H9 (cell line): ENCODE measurements at regions not wholly inside any gene's neighbourhood (a gene's known extent, or its start where the extent isn't known, plus 50 kb on each side); places are given as distances from the start of the nearest gene placed in this dataset.

Source experiments
- DNase-seq: peaks from one replicate; pipeline ENCODE4 v3.0.0-alpha.2; 2017
- H2AFZ ChIP-seq: one replicate; pipeline ENCODE4 v1.6.1; 2013; ENCODE audit warnings: mild to moderate bottlenecking, low read length, control low read depth, moderate library complexity
- H2AK5ac ChIP-seq: 2 replicates; pipeline ENCODE4 v1.6.1; 2013; ENCODE audit warnings: low read length, control low read depth, mixed read lengths; ENCODE audit not compliant: insufficient read length
- H2BK120ac ChIP-seq: one replicate; pipeline ENCODE4 v1.6.1; 2013; ENCODE audit warnings: low read depth, mild to moderate bottlenecking, low read length, control low read depth, inconsistent platforms; ENCODE audit not compliant: poor library complexity, severe bottlenecking
- H2BK12ac ChIP-seq: 2 replicates; pipeline ENCODE4 v1.6.1; 2013; ENCODE audit warnings: low read length, control low read depth, mixed read lengths, low read depth; ENCODE audit not compliant: insufficient read length
- H2BK15ac ChIP-seq: 2 replicates; pipeline ENCODE4 v1.6.1; 2013; ENCODE audit warnings: low read depth, low read length, control low read depth
- H2BK20ac ChIP-seq: one replicate; pipeline ENCODE4 v1.6.1; 2013; ENCODE audit warnings: low read depth, mild to moderate bottlenecking, low read length, control low read depth, inconsistent platforms; ENCODE audit not compliant: poor library complexity, severe bottlenecking
- H2BK5ac ChIP-seq: 2 replicates; pipeline ENCODE4 v1.6.1; 2013; ENCODE audit warnings: low read length, control low read depth, mixed read lengths; ENCODE audit not compliant: insufficient read length
- H3K14ac ChIP-seq: 2 replicates; pipeline ENCODE4 v1.6.1; 2013; ENCODE audit warnings: low read length, control low read depth; ENCODE audit not compliant: insufficient read depth
- H3K18ac ChIP-seq: 2 replicates; pipeline ENCODE4 v1.6.1; 2013; ENCODE audit warnings: low read depth, mild to moderate bottlenecking, mixed read lengths, low read length, control low read depth; ENCODE audit not compliant: insufficient read length
- H3K23ac ChIP-seq: 2 replicates; pipeline ENCODE4 v1.6.1; 2013; ENCODE audit warnings: low read length, control low read depth, mixed read lengths, low read depth; ENCODE audit not compliant: insufficient read length
- H3K23me2 ChIP-seq: 2 replicates; pipeline ENCODE4 v1.6.1; 2013; ENCODE audit warnings: low read depth, mild to moderate bottlenecking, mixed read lengths, low read length, control low read depth; ENCODE audit not compliant: insufficient read length, poor library complexity, severe bottlenecking
- H3K27ac ChIP-seq: 2 replicates; pipeline ENCODE4 v1.5.1; 2013; ENCODE audit warnings: low read length, control low read depth, mixed read lengths, low read depth; ENCODE audit not compliant: insufficient read length
- H3K27me3 ChIP-seq: 2 replicates; pipeline ENCODE4 v1.6.1; 2013; ENCODE audit warnings: low read length, control low read depth, inconsistent platforms; ENCODE audit not compliant: insufficient read depth
- H3K4ac ChIP-seq: 2 replicates; pipeline ENCODE4 v1.6.1; 2013; ENCODE audit warnings: low read depth, mild to moderate bottlenecking, control low read depth, inconsistent platforms, low read length, moderate library complexity
- H3K4me1 ChIP-seq: 2 replicates; pipeline ENCODE4 v1.6.1; 2013; ENCODE audit warnings: low read length, control low read depth, inconsistent platforms; ENCODE audit not compliant: insufficient read depth
- H3K4me2 ChIP-seq: 2 replicates; pipeline ENCODE4 v1.6.1; 2013; ENCODE audit warnings: low read length, control low read depth, mixed read lengths; ENCODE audit not compliant: insufficient read length, insufficient read depth
- H3K56ac ChIP-seq: 2 replicates; pipeline ENCODE4 v1.6.1; 2013; ENCODE audit warnings: low read depth, mild to moderate bottlenecking, mixed read lengths, low read length, control low read depth; ENCODE audit not compliant: insufficient read length
- H3K79me1 ChIP-seq: 2 replicates; pipeline ENCODE4 v1.6.1; 2013; ENCODE audit warnings: low read depth, mild to moderate bottlenecking, moderate library complexity, low read length, control low read depth, inconsistent platforms; ENCODE audit not compliant: insufficient read depth, poor library complexity, severe bottlenecking
- H3K79me2 ChIP-seq: 2 replicates; pipeline ENCODE4 v1.6.1; 2013; ENCODE audit warnings: low read length, control low read depth, inconsistent platforms; ENCODE audit not compliant: insufficient read depth
- H3K9ac ChIP-seq: 2 replicates; pipeline ENCODE4 v1.6.1; 2013; ENCODE audit warnings: low read length, control low read depth, mixed read lengths; ENCODE audit not compliant: insufficient read length; ENCODE audit errors: extremely low read depth
- H3K9me3 ChIP-seq: one replicate; pipeline ENCODE4 v1.6.1; 2013; ENCODE audit warnings: low read depth, low read length, inconsistent platforms; ENCODE audit not compliant: control insufficient read depth
- H3T11ph ChIP-seq: one replicate; pipeline ENCODE4 v1.6.1; 2013; ENCODE audit warnings: mild to moderate bottlenecking, low read length, control low read depth, inconsistent platforms
- H4K20me1 ChIP-seq: one replicate; pipeline ENCODE4 v1.6.1; 2013; ENCODE audit not compliant: control insufficient read depth, insufficient read length, insufficient read depth
- H4K5ac ChIP-seq: 2 replicates; pipeline ENCODE4 v1.6.1; 2013; ENCODE audit warnings: low read depth, mild to moderate bottlenecking, mixed read lengths, low read length, control low read depth; ENCODE audit not compliant: insufficient read length
- H4K8ac ChIP-seq: replicated peaks from 2 replicates; pipeline ENCODE4 v1.6.1; 2013; ENCODE audit warnings: low read length, control low read depth, mixed read lengths, low read depth; ENCODE audit not compliant: insufficient read length
- H4K91ac ChIP-seq: 2 replicates; pipeline ENCODE4 v1.6.1; 2013; ENCODE audit warnings: low read depth, mild to moderate bottlenecking, moderate library complexity, mixed read lengths, low read length, control low read depth; ENCODE audit not compliant: insufficient read length
- H3K27ac Mint-ChIP-seq, 3 experiments: 2 replicates in 2 of 3; 3 replicates in 1 of 3; pipeline ENCODE4 v1.8.0; 2020 to 2021; ENCODE audit warnings: mixed read lengths in 3 of 3, mild to moderate bottlenecking in 1 of 3, moderate library complexity in 1 of 3
- H3K27me3 Mint-ChIP-seq: 2 replicates; pipeline ENCODE4 v1.8.0; 2021; ENCODE audit warnings: low read depth, mild to moderate bottlenecking, moderate library complexity, mixed read lengths
- H3K36me3 Mint-ChIP-seq, 3 experiments: 2 replicates in 2 of 3; 3 replicates in 1 of 3; pipeline ENCODE4 v1.8.0; 2020 to 2021; ENCODE audit warnings: low read depth in 3 of 3, mixed read lengths in 3 of 3; ENCODE audit not compliant: insufficient read depth in 1 of 3
- H3K4me1 Mint-ChIP-seq, 2 experiments: 2 replicates each; pipeline ENCODE4 v1.8.0; 2020; ENCODE audit warnings: mixed read lengths in 2 of 2
- H3K4me3 Mint-ChIP-seq, 2 experiments: 2 replicates in 1 of 2; 3 replicates in 1 of 2; pipeline ENCODE4 v1.8.0; 2020 to 2021; ENCODE audit warnings: mild to moderate bottlenecking in 2 of 2, mixed read lengths in 2 of 2, moderate library complexity in 1 of 2
- H3K9me3 Mint-ChIP-seq, 2 experiments: 2 replicates in 1 of 2; 3 replicates in 1 of 2; pipeline ENCODE4 v1.8.0; 2020; ENCODE audit warnings: mild to moderate bottlenecking in 2 of 2, mixed read lengths in 2 of 2, moderate library complexity in 1 of 2
- WGBS: extraction: QIAGEN DNeasy Blood & Tissue Kit; methylation state at CpG from one replicate; pipeline ENCODE4 v1.1.7; 2013; ENCODE audit warnings: missing lambda C conversion rate, low lambda C conversion rate, mixed read lengths; ENCODE audit not compliant: insufficient read length; ENCODE audit errors: extremely low coverage; 5-methylcytosine and 5-hydroxymethylcytosine counted together
- TF ChIP-seq, protein P1 (sequence below): fragments of 200-600 bp; sonication (generic); conservative IDR thresholded peaks from 3 replicates; pipeline ENCODE4 v1.8.0; 2021; ENCODE audit warnings: antibody characterized with exemption, mild to moderate bottlenecking

- no peak for DNase-seq
- Mint-ChIP-seq H3K4me3 (no peak overlapping the region), H3K4me1 (peaks cover 0 to 4% of the 10 kb centered on the region in 2 experiments; a peak in 1 of 4 replicates), H3K36me3 (no peaks in the 10 kb centered on the region), H3K9me3 (no peaks in the 10 kb centered on the region), H3K27me3 (no peaks in the 10 kb centered on the region), H3K27ac (no peak overlapping the region)
- no peaks in the 10 kb centered on the region for H3K23me2 ChIP-seq
- TF ChIP-seq, protein P1, sequence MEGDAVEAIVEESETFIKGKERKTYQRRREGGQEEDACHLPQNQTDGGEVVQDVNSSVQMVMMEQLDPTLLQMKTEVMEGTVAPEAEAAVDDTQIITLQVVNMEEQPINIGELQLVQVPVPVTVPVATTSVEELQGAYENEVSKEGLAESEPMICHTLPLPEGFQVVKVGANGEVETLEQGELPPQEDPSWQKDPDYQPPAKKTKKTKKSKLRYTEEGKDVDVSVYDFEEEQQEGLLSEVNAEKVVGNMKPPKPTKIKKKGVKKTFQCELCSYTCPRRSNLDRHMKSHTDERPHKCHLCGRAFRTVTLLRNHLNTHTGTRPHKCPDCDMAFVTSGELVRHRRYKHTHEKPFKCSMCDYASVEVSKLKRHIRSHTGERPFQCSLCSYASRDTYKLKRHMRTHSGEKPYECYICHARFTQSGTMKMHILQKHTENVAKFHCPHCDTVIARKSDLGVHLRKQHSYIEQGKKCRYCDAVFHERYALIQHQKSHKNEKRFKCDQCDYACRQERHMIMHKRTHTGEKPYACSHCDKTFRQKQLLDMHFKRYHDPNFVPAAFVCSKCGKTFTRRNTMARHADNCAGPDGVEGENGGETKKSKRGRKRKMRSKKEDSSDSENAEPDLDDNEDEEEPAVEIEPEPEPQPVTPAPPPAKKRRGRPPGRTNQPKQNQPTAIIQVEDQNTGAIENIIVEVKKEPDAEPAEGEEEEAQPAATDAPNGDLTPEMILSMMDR = no peak
- H3K4ac ChIP-seq = no peak overlapping the region
- H4K5ac ChIP-seq = no peak overlapping the region
- no peak overlapping the region for H2AFZ ChIP-seq
- H3K79me2 ChIP-seq = no peaks in the 10 kb centered on the region
- H3K23ac ChIP-seq = no peak overlapping the region
- no peak overlapping the region for H2BK120ac ChIP-seq
- no peaks in the 10 kb centered on the region for H4K20me1 ChIP-seq
- WGBS = no CpG with 5 or more reads among the region's 4 CpGs
- H3K4me2 ChIP-seq = no peak overlapping the region
- H2AK5ac ChIP-seq = no peak overlapping the region
- no peak overlapping the region for H3K18ac ChIP-seq
- no peaks in the 10 kb centered on the region for H3K9me3 ChIP-seq
- no peak overlapping the region for H2BK12ac ChIP-seq
- H3K56ac ChIP-seq = no peak overlapping the region
- no peak overlapping the region for H3T11ph ChIP-seq
- no peak overlapping the region for H2BK5ac ChIP-seq
- H2BK20ac ChIP-seq = no peak overlapping the region
- no peak overlapping the region for H3K27ac ChIP-seq
- H4K8ac ChIP-seq = no peak overlapping the region
- no peak overlapping the region for H3K14ac ChIP-seq
- no peak overlapping the region for H2BK15ac ChIP-seq
- H3K4me1 ChIP-seq = no peaks in the 10 kb centered on the region
- no peaks in the 10 kb centered on the region for H3K79me1 ChIP-seq
- no peak overlapping the region for H4K91ac ChIP-seq
- H3K9ac ChIP-seq = no peak overlapping the region
- no peaks in the 10 kb centered on the region for H3K27me3 ChIP-seq
These were observed 511.0 kb upstream of the RIOK2 start for GRCh38 chr5:97694091-97694490.
